ENCODE measurements at regions not wholly inside any gene's neighbourhood (a gene's known extent, or its start where the extent isn't known, plus 50 kb on each side); places are given as distances from the start of the nearest gene placed in this dataset.
"Not testable (repeated sequence)": the region's sequence is repeated elsewhere in the genome, so short reads cannot be mapped to it uniquely, and the experiment has no call there.

DNA sequence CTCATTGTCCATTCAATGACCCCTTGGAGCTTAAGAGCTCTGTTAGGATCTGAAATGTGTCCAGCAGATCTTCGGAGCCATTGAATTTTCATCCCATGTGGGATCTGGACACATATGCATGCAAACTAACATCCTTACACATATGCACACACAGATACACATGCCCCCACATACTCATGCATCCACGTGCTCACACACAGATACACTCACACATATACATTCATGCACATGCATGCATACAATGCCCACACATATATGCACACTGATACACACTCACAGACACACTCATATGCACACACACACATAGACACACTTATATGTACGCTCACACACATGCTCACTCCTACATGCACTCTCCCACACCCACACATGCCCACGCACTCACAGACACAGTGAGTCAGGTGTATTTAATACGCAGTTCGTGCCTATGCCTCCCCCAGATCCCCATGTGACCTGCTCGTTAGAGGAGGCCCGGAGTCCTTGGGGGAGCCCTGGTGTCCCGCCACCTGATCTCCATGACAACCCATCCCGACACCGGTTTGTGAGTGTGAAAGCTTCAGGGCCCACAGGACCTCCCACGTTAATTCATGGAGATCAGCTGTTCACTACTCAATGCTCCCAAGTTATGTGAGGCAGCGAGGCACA lies 121.9 kb upstream of the SULF2 start:
- Histone ChIP-seq H3K4me2 (ENCODE audit: low read length) (no peak overlapping the region), H4K20me1 (ENCODE audit: control insufficient read depth, insufficient read depth, low read depth, low read length) (no peaks in the 10 kb centered on the region), H3K4me1 (ENCODE audit: control insufficient read depth, low read length) (no peaks in the 10 kb centered on the region), H3K36me3 (ENCODE audit: control insufficient read depth, low read length) (no peaks in the 10 kb centered on the region), H3K4me3 (ENCODE audit: low read length) (no peak overlapping the region), H3F3A (ENCODE audit: control insufficient read depth, insufficient read depth) (no peaks in the 10 kb centered on the region), H3K9me2 (replicated peaks; ENCODE audit: control insufficient read depth, low read length) (no peaks in the 10 kb centered on the region), H3K27me3 (ENCODE audit: control insufficient read depth, low read length) (peaks cover 4% of the 10 kb centered on the region; the same call in 1 of the 2 replicates), H3K9me3 (ENCODE audit: control insufficient read depth, insufficient read depth, low read length) (no peaks in the 10 kb centered on the region), H3K79me2 (ENCODE audit: control insufficient read depth, low read length) (no peaks in the 10 kb centered on the region), H3K27ac (ENCODE audit: low read depth, low read length) (no peak overlapping the region)
- TF ChIP-seq EZH2phosphoT487 (IDR thresholded peaks at IDR 0.05; ENCODE audit: borderline replicate concordance, low read length): no peak
- TF ChIP-seq, protein P1, sequence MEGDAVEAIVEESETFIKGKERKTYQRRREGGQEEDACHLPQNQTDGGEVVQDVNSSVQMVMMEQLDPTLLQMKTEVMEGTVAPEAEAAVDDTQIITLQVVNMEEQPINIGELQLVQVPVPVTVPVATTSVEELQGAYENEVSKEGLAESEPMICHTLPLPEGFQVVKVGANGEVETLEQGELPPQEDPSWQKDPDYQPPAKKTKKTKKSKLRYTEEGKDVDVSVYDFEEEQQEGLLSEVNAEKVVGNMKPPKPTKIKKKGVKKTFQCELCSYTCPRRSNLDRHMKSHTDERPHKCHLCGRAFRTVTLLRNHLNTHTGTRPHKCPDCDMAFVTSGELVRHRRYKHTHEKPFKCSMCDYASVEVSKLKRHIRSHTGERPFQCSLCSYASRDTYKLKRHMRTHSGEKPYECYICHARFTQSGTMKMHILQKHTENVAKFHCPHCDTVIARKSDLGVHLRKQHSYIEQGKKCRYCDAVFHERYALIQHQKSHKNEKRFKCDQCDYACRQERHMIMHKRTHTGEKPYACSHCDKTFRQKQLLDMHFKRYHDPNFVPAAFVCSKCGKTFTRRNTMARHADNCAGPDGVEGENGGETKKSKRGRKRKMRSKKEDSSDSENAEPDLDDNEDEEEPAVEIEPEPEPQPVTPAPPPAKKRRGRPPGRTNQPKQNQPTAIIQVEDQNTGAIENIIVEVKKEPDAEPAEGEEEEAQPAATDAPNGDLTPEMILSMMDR (IDR thresholded peaks at IDR 0.05; ENCODE audit: low read depth, low read length, poor library complexity, severe bottlenecking): no peak

- no peaks in the 10 kb centered on the region for H3K79me2 ChIP-seq (ENCODE audit: control insufficient read depth, low read length)
- H3K9me2 ChIP-seq (replicated peaks; ENCODE audit: control insufficient read depth, low read length): no peaks in the 10 kb centered on the region
- no peak overlapping the region for H3K4me3 ChIP-seq (ENCODE audit: low read length)
- no peak for TF ChIP-seq EZH2phosphoT487 (IDR thresholded peaks at IDR 0.05; ENCODE audit: borderline replicate concordance, low read length)
- TF ChIP-seq, protein P1 (IDR thresholded peaks at IDR 0.05; ENCODE audit: low read depth, low read length, poor library complexity, severe bottlenecking): no peak
- no peak overlapping the region for H3K4me2 ChIP-seq (ENCODE audit: low read length)
- H3F3A ChIP-seq (ENCODE audit: control insufficient read depth, insufficient read depth): no peaks in the 10 kb centered on the region
- no peaks in the 10 kb centered on the region for H3K36me3 ChIP-seq (ENCODE audit: control insufficient read depth, low read length)
- H3K4me1 ChIP-seq (ENCODE audit: control insufficient read depth, low read length): no peaks in the 10 kb centered on the region
- peaks cover 4% of the 10 kb centered on the region; the same call in 1 of the 2 replicates for H3K27me3 ChIP-seq (ENCODE audit: control insufficient read depth, low read length)
- H3K9me3 ChIP-seq (ENCODE audit: control insufficient read depth, insufficient read depth, low read length): no peaks in the 10 kb centered on the region
- H4K20me1 ChIP-seq (ENCODE audit: control insufficient read depth, insufficient read depth, low read depth, low read length): no peaks in the 10 kb centered on the region
- no peak overlapping the region for H3K27ac ChIP-seq (ENCODE audit: low read depth, low read length)
Observed at GRCh38 chr20:47906348-47906660, 121.0 kb upstream of the SULF2 start.

GRCh38 chr20:47905628-47906347 lies 120.5 kb upstream of the SULF2 start:
- H3K27ac ChIP-seq (ENCODE audit: low read depth, low read length): no peak overlapping the region
- no peak overlapping the region for H3K4me2 ChIP-seq (ENCODE audit: low read length)

DNA sequence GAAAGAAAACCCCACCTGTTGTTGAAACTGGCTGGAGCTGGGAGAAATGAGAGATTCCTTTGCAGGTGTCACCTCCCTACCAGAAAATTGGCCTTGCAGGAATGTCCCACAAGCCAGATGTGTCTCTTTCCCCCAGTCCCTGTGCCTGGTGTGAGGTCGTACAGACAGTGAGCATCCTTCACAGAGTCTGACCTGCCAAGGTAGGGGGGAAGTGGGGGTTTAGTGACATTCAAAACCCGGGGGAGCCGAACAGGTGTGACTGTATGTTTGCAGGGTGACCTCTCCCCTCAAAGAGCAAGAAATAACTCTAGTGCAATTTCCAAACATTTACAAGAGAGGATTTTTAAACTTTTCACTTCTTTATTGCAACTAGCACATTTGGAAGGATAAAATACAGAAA lies 117.7 kb upstream of the SULF2 start:
- not testable (repeated sequence) for H3K9me3 ChIP-seq (ENCODE audit: control insufficient read depth, insufficient read depth, low read length); H3K27ac ChIP-seq (ENCODE audit: low read depth, low read length); H3F3A ChIP-seq (ENCODE audit: control insufficient read depth, insufficient read depth); H3K36me3 ChIP-seq (ENCODE audit: control insufficient read depth, low read length); H3K9me2 ChIP-seq (replicated peaks; ENCODE audit: control insufficient read depth, low read length); H4K20me1 ChIP-seq (ENCODE audit: control insufficient read depth, insufficient read depth, low read depth, low read length); H3K4me3 ChIP-seq (ENCODE audit: low read length); H3K4me1 ChIP-seq (ENCODE audit: control insufficient read depth, low read length); H3K27me3 ChIP-seq (ENCODE audit: control insufficient read depth, low read length); H3K4me2 ChIP-seq (ENCODE audit: low read length); H3K79me2 ChIP-seq (ENCODE audit: control insufficient read depth, low read length)

More at GRCh38 chr20:47905628-47906347, 120.5 kb upstream of the SULF2 start:
- Histone ChIP-seq H3K4me1 (ENCODE audit: control insufficient read depth, low read length) (no peaks in the 10 kb centered on the region), H4K20me1 (ENCODE audit: control insufficient read depth, insufficient read depth, low read depth, low read length) (no peaks in the 10 kb centered on the region), H3K4me3 (ENCODE audit: low read length) (no peak overlapping the region), H3K79me2 (ENCODE audit: control insufficient read depth, low read length) (no peaks in the 10 kb centered on the region), H3K9me3 (ENCODE audit: control insufficient read depth, insufficient read depth, low read length) (no peaks in the 10 kb centered on the region), H3F3A (ENCODE audit: control insufficient read depth, insufficient read depth) (no peaks in the 10 kb centered on the region), H3K36me3 (ENCODE audit: control insufficient read depth, low read length) (no peaks in the 10 kb centered on the region), H3K9me2 (replicated peaks; ENCODE audit: control insufficient read depth, low read length) (no peaks in the 10 kb centered on the region), H3K27me3 (ENCODE audit: control insufficient read depth, low read length) (peaks cover 4% of the 10 kb centered on the region; the same call in 1 of the 2 replicates)
- TF ChIP-seq EZH2phosphoT487 (IDR thresholded peaks at IDR 0.05; ENCODE audit: borderline replicate concordance, low read length): no peak
- TF ChIP-seq, protein P1 (IDR thresholded peaks at IDR 0.05; ENCODE audit: low read depth, low read length, poor library complexity, severe bottlenecking): no peak

DNA sequence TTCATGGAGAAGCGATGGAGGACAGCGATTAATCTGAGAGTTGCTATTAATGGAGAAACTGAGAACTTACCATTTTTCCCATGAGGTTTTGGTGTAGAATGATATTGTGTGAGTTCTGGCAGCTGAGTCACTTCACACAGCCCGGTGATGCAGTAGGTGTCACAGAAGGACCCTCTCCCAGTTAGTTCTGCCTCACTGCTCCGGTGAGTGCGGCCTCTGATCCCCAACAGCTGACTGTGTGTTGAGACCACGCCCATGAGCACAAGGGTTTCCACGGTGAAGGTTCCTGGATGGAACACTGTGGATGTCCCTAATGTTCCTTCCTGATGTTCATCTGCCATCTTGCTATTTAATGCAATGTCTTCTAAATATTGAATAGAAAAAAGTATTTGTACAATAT lies 114.0 kb upstream of the SULF2 start:
- H4K20me1 ChIP-seq (ENCODE audit: control insufficient read depth, insufficient read depth, low read depth, low read length); H3K9me2 ChIP-seq (replicated peaks; ENCODE audit: control insufficient read depth, low read length); H3K4me3 ChIP-seq (ENCODE audit: low read length); H3K79me2 ChIP-seq (ENCODE audit: control insufficient read depth, low read length); H3K4me2 ChIP-seq (ENCODE audit: low read length); H3K27me3 ChIP-seq (ENCODE audit: control insufficient read depth, low read length); H3F3A ChIP-seq (ENCODE audit: control insufficient read depth, insufficient read depth); H3K4me1 ChIP-seq (ENCODE audit: control insufficient read depth, low read length); H3K9me3 ChIP-seq (ENCODE audit: control insufficient read depth, insufficient read depth, low read length); H3K27ac ChIP-seq (ENCODE audit: low read depth, low read length); H3K36me3 ChIP-seq (ENCODE audit: control insufficient read depth, low read length): not testable (repeated sequence)
